Fibroblast of skin of right quadriceps (primary cell): ENCODE measurements at regions not wholly inside any gene's neighbourhood (a gene's known extent, or its start where the extent isn't known, plus 50 kb on each side); places are given as distances from the start of the nearest gene placed in this dataset.

ENCODE experiments used
- DNase-seq: peaks from one replicate; pipeline ENCODE4 v3.0.0-alpha.2; 2013

DNA sequence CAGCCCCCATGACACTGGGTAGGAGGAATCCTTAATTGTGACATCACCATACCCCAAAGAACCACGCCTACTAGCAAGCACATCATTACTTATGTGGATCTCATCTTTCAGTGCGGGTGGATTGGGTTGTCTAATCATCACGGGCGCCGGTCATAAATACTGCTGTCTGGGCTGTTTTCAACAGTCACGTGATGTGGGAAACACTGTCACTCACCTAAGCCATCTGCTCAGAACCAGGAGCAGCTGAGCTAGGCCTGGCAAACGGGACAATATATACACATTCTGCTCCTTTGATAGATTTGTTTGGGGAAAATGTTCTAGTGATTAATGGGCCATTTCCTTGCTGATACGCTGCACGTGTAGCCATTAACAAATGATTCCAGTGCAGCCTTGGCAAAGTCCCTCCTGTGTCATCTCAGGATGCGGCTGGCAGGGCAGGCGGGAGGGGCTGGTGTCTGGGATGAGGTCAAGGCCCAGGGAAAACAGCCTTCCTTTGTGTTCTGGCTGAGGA is 145.9 kb upstream of the COPS8 start:
- peak; percentile 84 for DNase-seq

DNA sequence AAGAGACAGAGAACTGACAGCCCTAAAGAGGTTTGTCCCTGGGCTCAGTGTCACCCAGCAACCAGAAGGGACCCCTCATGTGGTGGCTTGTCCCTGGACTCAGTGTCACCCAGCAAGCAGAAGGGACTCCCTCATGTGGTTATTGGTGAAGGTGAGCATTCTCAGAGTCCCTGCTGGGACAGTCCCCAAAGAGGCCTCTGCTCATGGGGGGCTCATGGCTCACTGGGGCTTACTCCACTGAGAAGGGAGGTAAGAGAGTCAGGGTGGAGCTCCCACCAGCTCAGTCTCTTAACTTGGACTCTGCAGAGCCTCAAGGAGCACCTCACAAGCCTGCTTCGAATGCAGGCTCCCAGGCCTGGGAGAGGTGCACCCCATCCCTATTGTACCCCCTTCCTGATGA is 145.2 kb upstream of the COPS8 start:
- no peak for DNase-seq

DNA sequence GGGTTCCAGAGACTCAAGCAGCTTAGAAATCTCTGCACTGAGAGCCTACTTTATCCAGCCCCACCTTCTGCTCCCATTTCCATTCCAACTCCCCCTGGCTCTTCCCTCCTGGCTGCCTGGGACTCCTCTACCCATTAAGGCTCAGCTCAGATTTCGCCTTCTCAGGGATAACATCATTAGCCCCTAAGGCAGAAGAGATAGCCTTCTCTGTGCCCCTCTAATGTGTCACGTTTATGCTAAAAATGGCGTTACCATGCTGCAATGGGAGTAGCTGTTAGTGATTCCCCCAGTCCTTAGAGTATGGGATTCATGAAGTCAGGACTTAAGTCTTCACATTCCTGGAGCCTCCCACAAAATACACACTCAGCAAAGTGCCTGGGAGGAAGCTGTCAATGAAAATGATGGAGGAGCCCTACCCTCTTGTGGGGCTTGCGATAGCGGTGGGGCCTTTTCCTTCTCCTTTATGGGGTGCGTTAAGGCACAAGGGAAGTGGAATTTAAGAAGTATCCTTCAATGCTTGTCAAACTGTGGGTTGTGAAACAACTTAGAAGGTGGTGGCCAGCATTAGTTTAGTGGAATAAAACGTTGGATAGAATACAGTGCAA is 144.7 kb upstream of the COPS8 start:
- DNase-seq = peak; percentile 20

DNA sequence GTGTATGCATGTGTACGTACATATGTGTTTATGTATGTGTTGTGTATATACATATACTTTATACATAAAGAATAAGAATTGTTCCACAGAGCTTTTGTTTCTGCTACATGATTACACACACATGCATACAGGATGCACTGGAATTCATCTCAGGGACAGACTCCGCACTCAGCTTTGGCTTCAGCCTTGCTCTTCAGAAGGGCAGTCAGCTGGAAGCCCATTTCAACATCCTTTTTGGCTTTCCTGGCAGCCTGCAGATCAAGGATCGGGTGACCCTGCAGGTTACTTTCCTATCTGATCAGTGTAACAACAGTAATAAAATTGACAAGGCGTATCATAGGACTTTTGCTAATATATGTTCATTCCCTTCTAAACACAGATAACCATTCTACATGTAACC is 144.1 kb upstream of the COPS8 start:
- DNase-seq = no peak

GRCh38 chr2:236942554-236942953 is 143.1 kb upstream of the COPS8 start:
- DNase-seq = no peak

- no peak for DNase-seq
Observed at GRCh38 chr2:236943068-236943467, 142.6 kb upstream of the COPS8 start.

DNA sequence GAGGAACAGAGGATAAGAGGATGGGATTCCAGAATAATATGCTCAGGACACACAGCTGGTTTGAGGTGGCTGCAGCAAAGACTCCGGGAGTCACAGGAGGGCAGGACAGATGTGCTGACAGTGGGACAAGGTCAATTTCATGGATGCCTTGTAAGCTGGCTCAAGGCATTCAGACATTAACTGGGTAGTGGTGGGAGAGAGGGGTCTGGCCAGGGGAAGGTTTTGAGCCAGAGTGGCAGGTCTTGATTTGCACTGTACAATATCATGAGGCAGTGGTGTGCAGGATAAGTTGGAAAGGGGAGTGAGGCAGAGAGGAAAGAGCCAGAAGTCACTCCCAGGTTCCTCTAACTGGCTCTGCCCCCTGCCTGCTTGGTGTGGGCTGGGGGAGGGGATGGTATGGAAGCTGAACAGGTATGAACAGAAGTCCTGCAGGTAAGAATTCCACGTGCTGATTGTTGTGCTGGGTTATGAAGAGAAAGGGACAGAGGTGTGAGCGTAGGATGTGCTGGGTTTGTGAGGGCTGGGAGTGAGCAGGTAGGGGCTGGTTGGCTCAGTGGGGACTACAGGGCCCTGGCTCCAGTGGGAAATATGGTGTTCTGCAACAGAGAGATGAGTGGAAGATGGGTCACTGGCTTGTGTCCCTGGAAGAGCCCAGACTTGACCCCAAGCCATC is 141.7 kb upstream of the COPS8 start:
- no peak for DNase-seq

DNA sequence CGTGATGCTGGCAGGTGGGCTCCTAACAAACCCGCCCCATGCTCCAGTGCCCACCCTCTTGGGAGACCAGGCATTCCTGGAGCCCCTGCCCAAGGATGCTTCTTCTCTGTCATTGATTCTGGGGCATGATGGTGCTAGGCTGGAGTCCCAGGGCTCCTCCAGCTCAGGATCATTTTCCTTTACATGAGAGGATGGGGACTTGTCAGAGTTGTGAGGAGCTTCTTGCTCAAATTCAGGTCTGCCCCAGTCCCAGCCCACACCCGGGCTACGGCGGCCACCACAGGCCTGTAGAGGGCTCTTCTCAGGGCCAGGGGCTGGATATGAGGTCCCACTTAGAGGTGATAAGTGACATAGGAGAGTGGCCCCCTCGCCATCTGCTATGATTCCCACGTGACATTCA is 141.1 kb upstream of the COPS8 start:
- DNase-seq = no peak

DNA sequence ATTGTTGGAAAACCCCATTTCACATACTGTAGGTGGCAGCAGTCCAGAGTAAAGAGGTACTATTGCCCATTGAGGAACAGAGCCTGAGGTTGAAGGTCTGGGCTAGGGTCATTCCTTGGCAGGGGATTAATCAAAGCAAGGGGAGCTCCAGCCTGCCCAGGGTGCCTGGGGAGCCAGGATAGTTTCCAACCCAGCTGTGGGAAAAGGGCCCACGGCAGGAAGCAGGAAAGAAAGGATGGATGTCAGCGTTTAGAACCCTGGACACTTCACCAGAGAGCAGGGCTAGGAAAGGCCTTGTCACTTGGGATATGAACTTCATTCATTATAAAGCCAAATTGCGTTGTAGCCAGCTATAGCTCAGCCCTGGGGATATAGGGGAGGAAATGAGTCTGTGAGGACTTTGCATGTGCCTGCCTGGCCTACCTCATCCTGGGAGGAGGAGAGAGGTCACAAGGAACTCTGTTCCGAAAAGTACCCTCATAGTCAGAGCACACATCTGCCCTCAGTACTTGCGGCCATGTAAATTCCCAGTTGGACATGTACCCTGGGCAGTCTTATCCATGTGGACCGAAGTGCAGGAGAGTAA is 140.2 kb upstream of the COPS8 start:
- no peak for DNase-seq

GRCh38 chr2:236946871-236947270 is 138.8 kb upstream of the COPS8 start:
- no peak for DNase-seq

DNA sequence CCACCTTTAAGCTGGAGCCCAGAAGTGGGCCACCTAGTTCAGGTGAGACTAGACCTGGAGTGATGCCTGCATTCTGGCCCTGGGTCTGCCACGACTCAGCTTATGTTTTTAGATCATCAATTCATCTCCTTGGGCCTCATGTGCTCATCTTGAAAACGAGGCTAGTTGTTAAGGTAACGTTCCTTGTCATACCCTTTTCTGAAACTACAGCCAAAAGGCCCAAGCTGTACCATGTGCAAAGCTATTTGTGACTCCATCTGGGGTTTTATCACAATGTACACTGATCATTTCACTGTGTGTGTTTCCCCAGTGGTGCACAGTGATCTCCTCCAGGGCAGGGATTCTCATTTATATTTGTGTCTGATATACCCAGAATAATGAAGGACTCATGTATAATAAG is 138.4 kb upstream of the COPS8 start:
- no peak for DNase-seq

- DNase-seq = no peak
Observed at GRCh38 chr2:236947896-236948295, 137.8 kb upstream of the COPS8 start.

DNA sequence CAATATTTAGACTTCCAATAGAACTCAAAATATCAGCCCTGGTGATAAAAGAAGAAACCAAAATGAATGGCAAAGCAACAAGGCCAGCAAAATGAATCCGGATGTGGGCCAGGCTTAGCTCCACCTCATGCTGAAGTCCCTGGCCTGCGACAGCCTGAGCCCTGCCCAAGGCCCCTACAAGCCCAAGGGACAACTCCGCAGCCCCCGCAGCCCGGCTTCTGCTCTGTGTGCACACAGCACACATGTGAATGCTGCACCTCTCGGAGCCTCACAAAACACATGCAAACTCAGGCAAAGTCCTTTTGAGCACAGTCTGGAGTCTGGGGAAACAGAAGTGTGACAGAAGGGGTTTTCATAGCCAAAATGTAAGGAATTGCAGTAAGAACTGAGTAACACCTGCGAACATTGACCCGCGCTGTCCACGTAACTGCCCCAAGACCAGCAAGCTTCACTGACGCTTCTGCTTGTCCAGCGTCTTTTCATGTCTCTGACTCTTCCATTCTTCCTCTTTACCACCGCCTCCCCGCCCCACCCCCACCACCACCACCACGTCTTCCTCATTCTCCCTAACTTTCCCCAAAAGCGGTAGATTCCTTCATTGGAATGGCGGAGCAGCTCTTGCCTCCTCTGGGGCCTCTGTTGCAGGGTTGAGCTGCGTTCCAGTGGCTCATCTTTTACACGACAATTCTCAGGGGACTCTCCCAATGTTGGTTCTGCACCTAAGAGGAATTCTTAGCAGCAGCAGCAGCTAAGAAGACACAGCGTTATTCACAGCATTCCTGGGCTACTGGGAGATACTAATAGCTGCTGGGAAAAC is 136.4 kb upstream of the COPS8 start:
- no peak for DNase-seq

DNA sequence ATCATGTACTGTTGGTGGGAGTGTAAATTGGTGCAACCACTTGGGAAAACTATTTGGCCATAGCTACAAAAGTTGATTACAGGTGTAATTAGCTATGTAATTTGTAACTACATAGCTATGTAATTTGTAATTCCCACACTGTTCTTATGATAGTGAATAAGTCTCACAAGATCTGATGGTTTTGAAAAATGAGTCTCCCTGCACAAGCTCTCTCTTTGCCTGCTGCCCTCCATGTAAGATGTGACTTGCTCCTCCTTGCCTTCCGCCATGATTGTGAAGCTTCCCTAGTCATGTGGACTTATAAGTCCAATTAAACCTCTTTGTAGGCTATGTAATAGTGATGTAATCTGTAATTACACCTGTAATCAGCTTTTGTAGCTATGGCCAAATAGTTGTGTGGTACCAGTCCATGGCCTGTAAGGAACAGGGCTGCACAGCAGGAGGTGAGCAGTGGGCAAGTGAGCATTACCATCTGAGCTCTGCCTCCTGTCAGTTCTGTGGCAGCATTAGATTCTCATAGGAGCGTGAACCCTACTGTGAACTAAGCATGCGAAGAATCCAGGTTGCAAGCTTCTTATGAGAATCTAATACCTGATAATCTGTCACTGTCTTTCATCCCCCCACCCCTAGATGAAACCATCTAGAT is 133.7 kb upstream of the COPS8 start:
- DNase-seq = no peak

DNA sequence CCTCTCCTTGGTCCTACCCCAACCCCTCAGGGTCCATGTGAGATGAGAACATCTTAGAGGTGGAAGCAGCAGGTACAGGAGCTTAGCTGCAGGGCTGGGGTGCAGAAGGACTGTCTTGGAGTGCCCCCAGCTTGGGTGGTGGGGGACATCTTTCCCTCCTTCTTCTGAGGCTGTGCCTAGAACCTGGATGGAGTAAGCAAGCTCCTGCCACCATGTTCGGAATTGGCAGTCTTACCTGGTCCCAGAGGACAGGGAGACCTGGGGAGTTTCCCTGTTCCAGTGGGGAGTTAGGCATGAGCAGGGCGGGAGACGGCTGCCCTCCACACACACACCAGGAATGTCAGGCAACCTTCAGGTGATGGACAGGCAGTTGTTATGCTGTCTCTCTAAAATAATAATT is 131.0 kb upstream of the COPS8 start:
- DNase-seq = no peak

GRCh38 chr2:236955521-236956030 is 130.1 kb upstream of the COPS8 start:
- peak; percentile 69 for DNase-seq

- DNase-seq = peak; percentile 32
Observed at GRCh38 chr2:236956031-236956618, 129.6 kb upstream of the COPS8 start.

DNA sequence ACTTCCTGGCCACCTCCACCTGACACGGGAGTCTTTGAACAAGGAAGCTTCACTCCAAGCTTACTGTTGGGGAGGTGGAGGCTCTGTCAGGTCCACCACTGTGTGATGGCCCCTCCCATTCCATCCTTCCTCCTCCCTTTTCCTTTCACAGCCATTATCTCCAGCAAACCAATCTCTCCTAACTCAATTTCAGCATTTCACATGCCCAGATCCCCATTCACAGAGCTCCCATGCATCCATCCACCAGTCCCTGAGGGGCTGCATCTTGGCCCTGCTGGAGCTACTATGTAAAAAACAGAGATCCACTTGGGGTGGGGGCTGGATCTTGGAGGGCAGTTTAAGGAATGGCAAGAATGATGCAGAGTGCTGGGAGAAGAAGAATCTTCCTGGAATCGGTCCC is 129.0 kb upstream of the COPS8 start:
- DNase-seq = no peak

GRCh38 chr2:236959036-236959435 is 126.7 kb upstream of the COPS8 start:
- DNase-seq = no peak

- no peak for DNase-seq
Observed at GRCh38 chr2:236959876-236960275, 125.8 kb upstream of the COPS8 start.

DNA sequence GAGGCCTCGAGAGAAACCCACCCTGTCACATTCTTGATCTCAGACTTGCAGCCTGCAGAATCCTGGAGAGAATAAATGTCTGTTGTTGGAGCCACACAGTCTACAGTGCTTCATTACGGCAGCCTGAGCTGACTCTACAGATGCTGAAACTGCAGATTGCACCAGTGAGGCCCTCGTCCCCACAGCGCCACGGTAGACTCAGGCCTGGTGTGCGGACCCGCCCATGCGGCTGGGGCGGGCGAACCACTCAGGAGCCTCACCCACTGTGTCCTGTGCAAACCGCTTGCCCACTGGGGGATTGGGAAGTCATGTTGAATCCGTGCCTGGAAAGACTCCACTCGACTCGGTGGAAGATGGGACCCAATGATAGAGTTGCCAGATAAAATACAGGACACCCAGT is 125.2 kb upstream of the COPS8 start:
- no peak for DNase-seq

DNA sequence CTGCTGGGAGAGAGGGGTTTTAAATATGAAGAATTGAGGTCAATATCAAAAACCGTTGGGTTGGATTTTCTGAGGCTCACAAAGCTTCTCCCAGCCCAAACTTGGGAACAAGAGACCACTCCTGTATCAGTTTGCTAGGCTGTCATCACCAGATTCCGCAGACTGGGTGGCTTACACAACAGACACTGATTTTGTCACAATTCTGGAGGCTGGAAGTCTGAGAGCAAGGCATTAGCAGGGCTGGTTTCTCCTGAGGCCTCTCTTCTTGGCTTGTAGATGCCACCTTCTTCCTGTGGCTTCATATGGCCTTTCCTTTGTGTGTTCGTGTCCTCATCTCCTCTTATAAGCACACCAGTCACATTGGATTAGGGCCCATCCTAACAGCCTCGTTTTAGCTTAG is 122.9 kb upstream of the COPS8 start:
- DNase-seq = no peak
